SK-N-SH (cell line): ENCODE measurements at regions not wholly inside any gene's neighbourhood (a gene's known extent, or its start where the extent isn't known, plus 50 kb on each side); places are given as distances from the start of the nearest gene placed in this dataset.

Experiments
- CTCF ChIA-PET: fragments of 300-600, 350-600 bp; formaldehyde crosslinking; extraction: SDS; loops from one replicate; lab custom pipeline; 2021; lab: Yijun Ruan, JAX
- POLR2A ChIA-PET: fragments of 350-600 bp; sonication (Branson Sonifier 250); formaldehyde crosslinking; extraction: SDS; loops from one replicate; lab custom pipeline; 2020; ENCODE audit warnings: antibody characterized with exemption, inconsistent platforms; lab: Yijun Ruan, JAX
- DNase-seq: peaks from one replicate; pipeline ENCODE4 v3.0.0; 2012
- H2AFZ ChIP-seq: fragments of 200-600 bp; sonication (generic); 2 replicates; pipeline ENCODE4 v1.8.1; 2016; ENCODE audit warnings: antibody characterized with exemption, mild to moderate bottlenecking, low read depth
- H3F3A ChIP-seq: fragments of 200-600 bp; sonication (generic); replicated peaks from 2 replicates; pipeline ENCODE3; 2016; ENCODE audit warnings: antibody characterized with exemption, mild to moderate bottlenecking; ENCODE audit not compliant: insufficient read depth
- H3K27ac ChIP-seq, 2 experiments: fragments of 200-500 bp in 1 of 2; fragments of 200-600 bp in 1 of 2; sonication (Bioruptor generic) in 1 of 2; sonication (generic), shearing (Covaris generic) in 1 of 2; 2 replicates each; pipeline versions ENCODE4 v1.5.1 to v1.6.1; 2014 to 2016; ENCODE audit warnings: low read depth in 2 of 2, inconsistent platforms in 1 of 2, low read length in 1 of 2, mild to moderate bottlenecking in 1 of 2, mixed read lengths in 1 of 2
- H3K27me3 ChIP-seq: fragments of 200-600 bp; sonication (generic), shearing (Covaris generic); 2 replicates; pipeline ENCODE4 v1.6.1; 2016; ENCODE audit warnings: mixed run types; ENCODE audit not compliant: insufficient read depth
- H3K36me3 ChIP-seq, 2 experiments: fragments of 200-500 bp in 1 of 2; fragments of 200-600 bp in 1 of 2; sonication (Bioruptor generic) in 1 of 2; sonication (generic) in 1 of 2; replicated peaks in 1 of 2; 2 replicates each; pipeline versions ENCODE3 to v1.5.1; 2014 to 2016; ENCODE audit warnings: low read length in 1 of 2, mild to moderate bottlenecking in 1 of 2; ENCODE audit not compliant: insufficient read depth in 2 of 2, control insufficient read depth in 1 of 2
- H3K4me1 ChIP-seq, 2 experiments: fragments of 200-500 bp in 1 of 2; fragments of 200-600 bp in 1 of 2; sonication (Bioruptor generic) in 1 of 2; sonication (generic), shearing (Covaris generic) in 1 of 2; 2 replicates each; pipeline versions ENCODE4 v1.5.1 to v1.6.1; 2014 to 2016; ENCODE audit warnings: low read depth in 1 of 2, low read length in 1 of 2, mixed run types in 1 of 2; ENCODE audit not compliant: insufficient read depth in 2 of 2, control insufficient read depth in 1 of 2
- H3K4me2 ChIP-seq: fragments of 200-600 bp; sonication (generic), shearing (Covaris generic); 2 replicates; pipeline ENCODE4 v1.6.1; 2017; ENCODE audit warnings: mixed run types
- H3K4me3 ChIP-seq, 2 experiments: fragments of 200-500 bp in 1 of 2; fragments of 200-600 bp in 1 of 2; sonication (Bioruptor generic) in 1 of 2; sonication (generic), shearing (Covaris generic) in 1 of 2; 2 replicates each; pipeline versions ENCODE4 v1.5.1 to v1.8.1; 2014 to 2016; ENCODE audit warnings: low read depth in 2 of 2, inconsistent platforms in 1 of 2, low read length in 1 of 2, mild to moderate bottlenecking in 1 of 2, mixed read lengths in 1 of 2, moderate library complexity in 1 of 2
- H3K79me2 ChIP-seq: fragments of 200-600 bp; sonication (generic); 2 replicates; pipeline ENCODE4 v1.8.1; 2017; ENCODE audit warnings: mild to moderate bottlenecking; ENCODE audit not compliant: insufficient read depth
- H3K9ac ChIP-seq: fragments of 200-600 bp; sonication (generic); 2 replicates; pipeline ENCODE4 v1.6.1; 2017; ENCODE audit warnings: mixed run types
- H3K9me2 ChIP-seq: fragments of 200-600 bp; sonication (generic); 2 replicates; pipeline ENCODE4 v1.6.1; 2017; ENCODE audit warnings: mixed run types
- H3K9me3 ChIP-seq: fragments of 200-600 bp; sonication (generic); 2 replicates; pipeline ENCODE4 v1.6.1; 2017; ENCODE audit warnings: mixed run types, mild to moderate bottlenecking, moderate library complexity
- H4K20me1 ChIP-seq: fragments of 200-600 bp; sonication (generic); 2 replicates; pipeline ENCODE4 v1.6.1; 2017; ENCODE audit warnings: mild to moderate bottlenecking, mixed run types; ENCODE audit not compliant: insufficient read depth
- CHD2 ChIP-seq: fragments of 150-350 bp; IDR thresholded peaks from 2 replicates; pipeline ENCODE4 v1.6.1; 2018; ENCODE audit warnings: low read length; ENCODE audit not compliant: partially characterized antibody
- ELF1 ChIP-seq: IDR thresholded peaks from 2 replicates; pipeline ENCODE4 v1.4.0; 2012
- EP300 ChIP-seq, 2 experiments: IDR thresholded peaks; 2 replicates each; pipeline versions ENCODE4 v1.4.0 to v1.6.1; 2012; ENCODE audit warnings: borderline replicate concordance in 1 of 2, low read depth in 1 of 2, low read length in 1 of 2
- FOXJ3 ChIP-seq: sonication (generic); formaldehyde crosslinking; IDR thresholded peaks from 2 replicates; pipeline ENCODE4 v1.5.1; 2020; ENCODE audit warnings: mild to moderate bottlenecking, missing genetic modification reagents
- FOXM1 ChIP-seq: IDR thresholded peaks from 2 replicates; pipeline ENCODE4 v1.4.0; 2012; ENCODE audit warnings: low read depth, mild to moderate bottlenecking
- GATA2 ChIP-seq: sonication (generic); formaldehyde crosslinking; IDR thresholded peaks from 2 replicates; pipeline ENCODE4 v1.5.0; 2020; ENCODE audit warnings: mild to moderate bottlenecking, missing genetic modification reagents
- JUND ChIP-seq: IDR thresholded peaks from 2 replicates; pipeline ENCODE4 v1.4.0; 2012
- MEF2A ChIP-seq: IDR thresholded peaks from 2 replicates; pipeline ENCODE4 v1.4.0; 2012; ENCODE audit warnings: low read depth, borderline replicate concordance
- MXI1 ChIP-seq: IDR thresholded peaks from 2 replicates; pipeline ENCODE4 v1.6.1; 2012; ENCODE audit warnings: mild to moderate bottlenecking, low read depth, low read length, improper control_type of control experiment
- NRF1 ChIP-seq: IDR thresholded peaks from 2 replicates; pipeline ENCODE4 v1.6.1; 2012; ENCODE audit warnings: low read depth, mild to moderate bottlenecking, low read length
- POLR2AphosphoS5 ChIP-seq: IDR thresholded peaks from 2 replicates; pipeline ENCODE4 v1.6.1; 2012; ENCODE audit warnings: low read depth, low read length
- RAD21 ChIP-seq: IDR thresholded peaks from 2 replicates; pipeline ENCODE4 v1.6.1; 2012; ENCODE audit warnings: mild to moderate bottlenecking, low read length
- RFX5 ChIP-seq: IDR thresholded peaks from 2 replicates; pipeline ENCODE4 v1.6.1; 2012; ENCODE audit warnings: mild to moderate bottlenecking, improper control_type of control experiment, low read length
- RXRA ChIP-seq: IDR thresholded peaks from 2 replicates; pipeline ENCODE4 v1.4.0; 2012; ENCODE audit warnings: low read depth, mild to moderate bottlenecking, borderline replicate concordance
- SMC3 ChIP-seq: IDR thresholded peaks from 2 replicates; pipeline ENCODE4 v1.6.1; 2012; ENCODE audit warnings: low read depth, low read length, improper control_type of control experiment
- YY1 ChIP-seq: IDR thresholded peaks from 2 replicates; pipeline ENCODE4 v1.4.0; 2012; ENCODE audit warnings: low read depth, mild to moderate bottlenecking
- WGBS: methylation state at CpG from one replicate; pipeline ENCODE4 v1.1.6; 2017; ENCODE audit warnings: low lambda C conversion rate; 5-methylcytosine and 5-hydroxymethylcytosine counted together
- TF ChIP-seq, protein P1 (sequence below): IDR thresholded peaks from 2 replicates; pipeline ENCODE4; 2012
- TF ChIP-seq, protein P2 (sequence below): fragments of 200-600 bp; sonication (generic); IDR thresholded peaks from 2 replicates; pipeline ENCODE4 v1.6.1; 2017; ENCODE audit warnings: antibody characterized with exemption, mild to moderate bottlenecking, moderate library complexity
- TF ChIP-seq, protein P3 (sequence below): fragments of 150-350 bp; IDR thresholded peaks from 2 replicates; pipeline ENCODE4 v1.6.1; 2016; ENCODE audit warnings: mild to moderate bottlenecking, low read depth, low read length

DNA sequence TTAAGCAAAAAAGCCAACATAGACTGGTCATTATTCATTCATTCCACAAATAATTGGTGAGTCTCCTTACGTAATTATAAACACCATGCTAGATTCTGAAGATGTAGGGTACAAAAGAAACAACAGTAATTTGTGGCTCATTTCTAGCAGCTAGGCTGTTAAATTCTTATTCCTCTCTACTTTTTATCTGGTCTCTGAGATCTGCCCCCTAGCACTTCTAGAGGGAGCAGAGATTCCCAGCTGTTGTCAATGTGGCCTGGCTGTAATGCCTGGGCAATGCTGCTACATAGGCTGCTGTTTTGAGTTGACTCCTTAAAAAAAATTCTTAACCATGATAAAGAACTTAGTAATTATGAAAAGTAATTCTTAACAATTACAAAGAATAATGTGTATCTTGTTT is 434.9 kb upstream of the THRB start:
- Histone ChIP-seq H3K9me2 (no peaks in the 10 kb centered on the region), H3K9ac (no peak overlapping the region), H2AFZ (no peak overlapping the region), H3F3A (no peaks in the 10 kb centered on the region), H3K36me3 (no peaks in the 10 kb centered on the region), H3K4me3 (no peak overlapping the region), H3K9me3 (no peaks in the 10 kb centered on the region), H3K79me2 (no peaks in the 10 kb centered on the region), H3K27ac (no peak overlapping the region), H3K27me3 (no peaks in the 10 kb centered on the region), H3K4me1 (no peaks in the 10 kb centered on the region), H4K20me1 (no peaks in the 10 kb centered on the region), H3K4me2 (no peak overlapping the region)
- WGBS, result 65% methylated on average over 1 of the region's 1 CpG
- CTCF ChIA-PET, result interaction anchor here (1.5 kb wide), 1 partner anchor 16 kb away, joined by 5 read pairs; no protein-coding TSS in a partner anchor
- DNase-seq, result no peak
- TF ChIP-seq ELF1, result no peak
- TF ChIP-seq POLR2AphosphoS5, result no peak
- no peak for TF ChIP-seq MEF2A
- TF ChIP-seq RXRA, result no peak
- no peak for TF ChIP-seq JUND
- no peak for TF ChIP-seq CHD2
- TF ChIP-seq RFX5, result no peak
- TF ChIP-seq, protein P1, sequence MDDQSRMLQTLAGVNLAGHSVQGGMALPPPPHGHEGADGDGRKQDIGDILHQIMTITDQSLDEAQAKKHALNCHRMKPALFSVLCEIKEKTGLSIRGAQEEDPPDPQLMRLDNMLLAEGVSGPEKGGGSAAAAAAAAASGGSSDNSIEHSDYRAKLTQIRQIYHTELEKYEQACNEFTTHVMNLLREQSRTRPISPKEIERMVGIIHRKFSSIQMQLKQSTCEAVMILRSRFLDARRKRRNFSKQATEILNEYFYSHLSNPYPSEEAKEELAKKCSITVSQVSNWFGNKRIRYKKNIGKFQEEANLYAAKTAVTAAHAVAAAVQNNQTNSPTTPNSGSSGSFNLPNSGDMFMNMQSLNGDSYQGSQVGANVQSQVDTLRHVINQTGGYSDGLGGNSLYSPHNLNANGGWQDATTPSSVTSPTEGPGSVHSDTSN, result no peak
- no peak for TF ChIP-seq GATA2 (CRISPR knock-in tag)
- TF ChIP-seq, protein P2, sequence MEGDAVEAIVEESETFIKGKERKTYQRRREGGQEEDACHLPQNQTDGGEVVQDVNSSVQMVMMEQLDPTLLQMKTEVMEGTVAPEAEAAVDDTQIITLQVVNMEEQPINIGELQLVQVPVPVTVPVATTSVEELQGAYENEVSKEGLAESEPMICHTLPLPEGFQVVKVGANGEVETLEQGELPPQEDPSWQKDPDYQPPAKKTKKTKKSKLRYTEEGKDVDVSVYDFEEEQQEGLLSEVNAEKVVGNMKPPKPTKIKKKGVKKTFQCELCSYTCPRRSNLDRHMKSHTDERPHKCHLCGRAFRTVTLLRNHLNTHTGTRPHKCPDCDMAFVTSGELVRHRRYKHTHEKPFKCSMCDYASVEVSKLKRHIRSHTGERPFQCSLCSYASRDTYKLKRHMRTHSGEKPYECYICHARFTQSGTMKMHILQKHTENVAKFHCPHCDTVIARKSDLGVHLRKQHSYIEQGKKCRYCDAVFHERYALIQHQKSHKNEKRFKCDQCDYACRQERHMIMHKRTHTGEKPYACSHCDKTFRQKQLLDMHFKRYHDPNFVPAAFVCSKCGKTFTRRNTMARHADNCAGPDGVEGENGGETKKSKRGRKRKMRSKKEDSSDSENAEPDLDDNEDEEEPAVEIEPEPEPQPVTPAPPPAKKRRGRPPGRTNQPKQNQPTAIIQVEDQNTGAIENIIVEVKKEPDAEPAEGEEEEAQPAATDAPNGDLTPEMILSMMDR, result no peak
- TF ChIP-seq FOXJ3 (CRISPR knock-in tag), result no peak
- TF ChIP-seq SMC3, result no peak
- TF ChIP-seq EP300 (IDR thresholded peaks at IDR 0.05; ENCODE audit: borderline replicate concordance in 1 of 2, low read depth in 1 of 2, low read length in 1 of 2), result no peak
- TF ChIP-seq, protein P3, sequence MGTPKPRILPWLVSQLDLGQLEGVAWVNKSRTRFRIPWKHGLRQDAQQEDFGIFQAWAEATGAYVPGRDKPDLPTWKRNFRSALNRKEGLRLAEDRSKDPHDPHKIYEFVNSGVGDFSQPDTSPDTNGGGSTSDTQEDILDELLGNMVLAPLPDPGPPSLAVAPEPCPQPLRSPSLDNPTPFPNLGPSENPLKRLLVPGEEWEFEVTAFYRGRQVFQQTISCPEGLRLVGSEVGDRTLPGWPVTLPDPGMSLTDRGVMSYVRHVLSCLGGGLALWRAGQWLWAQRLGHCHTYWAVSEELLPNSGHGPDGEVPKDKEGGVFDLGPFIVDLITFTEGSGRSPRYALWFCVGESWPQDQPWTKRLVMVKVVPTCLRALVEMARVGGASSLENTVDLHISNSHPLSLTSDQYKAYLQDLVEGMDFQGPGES, result no peak
- TF ChIP-seq YY1, result no peak
- TF ChIP-seq FOXM1, result no peak
- no peak for TF ChIP-seq RAD21
- TF ChIP-seq MXI1, result no peak
- TF ChIP-seq NRF1, result no peak
- POLR2A ChIA-PET, result interaction anchor here (0.5 kb wide), 1 partner anchor 716 kb away, joined by 3 read pairs; no protein-coding TSS in a partner anchor
